ENCODE measurements at regions not wholly inside any gene's neighbourhood (a gene's known extent, or its start where the extent isn't known, plus 50 kb on each side); places are given as distances from the start of the nearest gene placed in this dataset.

DNA sequence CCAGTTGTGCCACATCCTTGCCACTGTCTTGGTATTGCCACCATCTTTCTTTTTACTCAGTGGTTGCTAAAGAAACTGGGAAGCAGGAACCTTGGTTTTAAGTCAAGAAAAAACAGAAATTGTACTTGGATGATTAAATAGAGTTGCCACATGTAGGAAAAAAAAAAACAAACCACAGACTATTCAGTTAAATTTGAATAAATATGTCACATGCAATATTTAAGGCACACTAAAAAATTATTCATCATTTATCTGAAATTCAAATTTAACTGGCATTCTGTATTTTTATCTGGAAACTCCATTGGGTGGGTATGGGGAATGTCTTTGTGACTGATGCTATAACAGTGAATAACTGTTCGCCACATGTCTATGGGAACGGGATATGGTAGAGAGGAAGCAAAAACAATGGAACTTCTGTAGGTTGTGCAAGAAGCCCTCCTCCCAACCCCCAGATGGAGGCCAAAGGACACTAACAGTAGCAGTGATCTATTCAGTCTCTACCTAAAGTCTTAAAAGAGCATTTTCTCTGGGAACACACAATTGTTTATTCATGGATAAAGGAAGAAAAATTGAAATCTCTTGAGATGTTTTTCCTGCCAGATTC lies 57.0 kb upstream of the PLAC8 start:
- peak; percentile 87 for DNase-seq

DNA sequence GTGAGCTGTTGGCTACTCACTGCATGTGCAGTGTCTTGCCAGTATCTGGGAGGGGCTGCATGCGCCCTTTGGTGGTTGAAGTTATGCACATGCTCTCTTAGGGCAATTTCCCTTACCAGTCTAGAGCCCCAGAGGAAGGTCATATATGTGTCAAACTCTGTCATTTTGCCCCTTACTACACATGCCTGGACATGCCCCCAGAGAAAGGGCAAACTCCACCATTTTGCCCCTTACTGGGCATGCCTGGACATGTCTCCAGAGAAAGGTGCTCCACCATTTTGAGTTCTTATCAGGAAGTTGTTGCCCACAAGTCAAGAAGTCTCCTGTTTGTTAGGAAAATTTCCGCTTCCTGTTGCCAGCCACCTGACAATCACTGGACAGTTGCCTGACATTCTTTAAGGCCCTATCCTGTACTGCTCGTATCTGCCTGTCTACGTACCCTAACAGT lies 56.4 kb upstream of the PLAC8 start:
- DNase-seq: no peak

Data from suppressor macrophage treated with lipopolysaccharide for 4 hours (primary cell).